ENCODE measurements at regions not wholly inside any gene's neighbourhood (a gene's known extent, or its start where the extent isn't known, plus 50 kb on each side); places are given as distances from the start of the nearest gene placed in this dataset.

GRCh38 chr2:209049608-209050007, 374.2 kb upstream of the MAP2 start:
- TF ChIP-seq CTCF (IDR thresholded peaks at IDR 0.05): no peak
- no peak for TF ChIP-seq POLR2A (IDR thresholded peaks at IDR 0.05)
